ENCODE measurements at regions not wholly inside any gene's neighbourhood (a gene's known extent, or its start where the extent isn't known, plus 50 kb on each side); places are given as distances from the start of the nearest gene placed in this dataset.

DNA sequence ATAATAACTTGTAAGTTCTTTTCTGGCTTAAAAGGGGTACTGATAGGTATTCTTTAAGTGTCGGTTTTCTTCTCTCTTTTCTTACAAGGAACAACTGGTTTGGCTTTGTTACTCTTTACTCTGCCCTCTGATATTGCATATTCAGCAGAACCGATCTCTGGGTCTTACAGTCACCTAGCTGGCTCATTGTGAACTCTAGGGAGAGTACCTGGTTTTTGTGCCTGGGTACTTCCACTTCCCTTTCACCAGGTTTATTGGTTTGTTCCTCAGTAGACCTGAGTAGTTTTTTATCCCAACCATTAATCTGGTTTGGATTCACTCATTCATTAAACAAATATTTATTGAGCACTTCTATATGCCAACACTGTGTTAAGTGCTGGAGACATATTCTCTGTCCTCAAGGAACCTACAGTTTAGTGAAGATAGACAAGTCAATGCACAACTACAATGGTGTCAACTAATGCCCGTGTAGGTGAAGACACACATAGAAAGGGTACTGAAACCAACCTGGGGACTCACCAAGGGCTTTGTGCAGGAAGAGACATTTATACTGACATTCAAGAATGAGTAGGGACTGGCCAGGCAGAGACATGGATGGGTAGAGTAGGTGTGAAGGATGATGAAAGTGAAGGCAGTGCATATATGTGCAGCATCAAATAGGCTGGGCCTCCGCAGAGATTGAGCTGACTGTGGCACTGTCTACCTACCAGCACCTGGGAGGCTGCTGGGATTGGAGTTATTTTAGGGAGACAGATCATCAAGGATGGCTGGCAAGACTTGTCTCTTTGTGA, 348.8 kb upstream of the C11orf87 start:
- DNase-seq (ENCODE audit: low read depth), result no peak
- TF ChIP-seq, protein P1, sequence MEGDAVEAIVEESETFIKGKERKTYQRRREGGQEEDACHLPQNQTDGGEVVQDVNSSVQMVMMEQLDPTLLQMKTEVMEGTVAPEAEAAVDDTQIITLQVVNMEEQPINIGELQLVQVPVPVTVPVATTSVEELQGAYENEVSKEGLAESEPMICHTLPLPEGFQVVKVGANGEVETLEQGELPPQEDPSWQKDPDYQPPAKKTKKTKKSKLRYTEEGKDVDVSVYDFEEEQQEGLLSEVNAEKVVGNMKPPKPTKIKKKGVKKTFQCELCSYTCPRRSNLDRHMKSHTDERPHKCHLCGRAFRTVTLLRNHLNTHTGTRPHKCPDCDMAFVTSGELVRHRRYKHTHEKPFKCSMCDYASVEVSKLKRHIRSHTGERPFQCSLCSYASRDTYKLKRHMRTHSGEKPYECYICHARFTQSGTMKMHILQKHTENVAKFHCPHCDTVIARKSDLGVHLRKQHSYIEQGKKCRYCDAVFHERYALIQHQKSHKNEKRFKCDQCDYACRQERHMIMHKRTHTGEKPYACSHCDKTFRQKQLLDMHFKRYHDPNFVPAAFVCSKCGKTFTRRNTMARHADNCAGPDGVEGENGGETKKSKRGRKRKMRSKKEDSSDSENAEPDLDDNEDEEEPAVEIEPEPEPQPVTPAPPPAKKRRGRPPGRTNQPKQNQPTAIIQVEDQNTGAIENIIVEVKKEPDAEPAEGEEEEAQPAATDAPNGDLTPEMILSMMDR (IDR thresholded peaks at IDR 0.05; ENCODE audit: insufficient read depth, low read depth, low read length), result no peak
- H3K4me3 ChIP-seq (ENCODE audit: low read depth, low read length), result no peak overlapping the region

DNA sequence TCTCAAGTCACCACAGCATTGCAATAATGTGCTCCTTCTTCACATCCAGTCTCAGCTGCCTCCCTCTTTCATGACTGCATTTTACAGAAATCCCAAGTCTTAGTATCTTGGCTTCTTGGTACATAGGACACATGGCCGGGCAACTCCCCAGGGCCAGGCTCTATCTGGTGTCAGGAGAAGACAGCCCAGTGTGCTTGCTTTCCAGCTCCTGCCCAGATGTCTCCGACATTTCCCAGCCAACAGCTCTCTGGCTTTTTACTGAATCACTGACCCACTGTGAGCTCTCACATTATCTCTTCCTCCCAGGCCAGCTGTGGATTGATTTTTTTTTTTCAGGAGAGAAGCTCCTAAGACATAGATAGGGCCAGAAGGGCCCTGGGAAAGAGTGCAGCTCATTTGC, 346.0 kb upstream of the C11orf87 start:
- DNase-seq (ENCODE audit: low read depth), result peak; percentile 12
- TF ChIP-seq, protein P1 (IDR thresholded peaks at IDR 0.05; ENCODE audit: insufficient read depth, low read depth, low read length), result no peak
- no peak overlapping the region for H3K4me3 ChIP-seq (ENCODE audit: low read depth, low read length)

DNA sequence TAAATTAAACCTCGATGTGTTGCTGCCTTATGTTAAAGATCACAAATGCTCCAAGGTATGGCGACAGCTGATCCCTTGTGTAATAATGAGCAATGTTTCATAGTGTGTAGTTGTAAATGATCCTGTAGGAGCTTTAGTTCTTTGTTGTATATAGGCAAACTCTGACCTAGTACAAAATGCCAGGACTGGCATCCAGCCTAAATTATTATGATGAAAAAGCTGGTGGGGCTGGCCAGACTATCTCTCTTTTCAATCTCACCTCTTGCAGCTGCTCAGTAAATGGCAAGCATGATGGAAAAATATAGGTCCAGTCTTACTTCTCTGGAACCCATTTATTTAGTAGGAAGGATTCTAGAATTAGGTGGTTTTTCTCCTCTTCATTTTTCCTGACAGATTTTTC, 345.1 kb upstream of the C11orf87 start:
- no peak for DNase-seq (ENCODE audit: low read depth)
- TF ChIP-seq, protein P1 (IDR thresholded peaks at IDR 0.05; ENCODE audit: insufficient read depth, low read depth, low read length), result no peak
- no peak overlapping the region for H3K4me3 ChIP-seq (ENCODE audit: low read depth, low read length)

DNA sequence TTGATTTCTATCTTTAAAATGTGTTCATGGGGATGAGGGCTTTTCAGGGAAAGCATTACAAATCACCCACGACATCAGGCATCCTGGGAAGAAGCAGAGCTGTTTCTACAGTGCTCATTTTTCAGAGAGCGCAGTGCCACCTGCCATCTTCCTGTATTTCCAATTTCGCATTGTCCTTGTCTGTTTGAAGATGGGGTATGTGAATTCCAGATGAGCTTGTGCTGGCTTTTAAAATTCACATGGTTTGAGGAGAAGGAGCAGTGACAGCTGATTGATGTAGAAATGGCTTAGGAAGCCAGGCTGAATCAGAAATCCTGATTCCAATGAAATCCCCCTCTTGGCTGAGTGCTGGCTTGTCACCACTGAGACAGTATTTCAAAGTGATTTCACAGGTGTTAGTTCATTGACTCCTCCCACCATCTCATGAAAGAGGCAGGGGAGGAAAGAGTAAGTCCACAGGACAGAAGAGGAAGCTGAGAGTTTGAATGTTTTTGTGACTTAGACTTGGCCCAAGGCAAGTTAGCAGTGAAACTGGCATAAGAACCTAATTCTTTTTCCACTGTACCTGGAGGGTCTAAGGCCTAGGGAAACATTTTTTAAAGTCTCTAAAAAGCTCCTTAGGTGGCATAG, 344.6 kb upstream of the C11orf87 start:
- no peak for DNase-seq (ENCODE audit: low read depth)
- TF ChIP-seq, protein P1 (IDR thresholded peaks at IDR 0.05; ENCODE audit: insufficient read depth, low read depth, low read length), result no peak
- H3K4me3 ChIP-seq (ENCODE audit: low read depth, low read length), result no peak overlapping the region

DNA sequence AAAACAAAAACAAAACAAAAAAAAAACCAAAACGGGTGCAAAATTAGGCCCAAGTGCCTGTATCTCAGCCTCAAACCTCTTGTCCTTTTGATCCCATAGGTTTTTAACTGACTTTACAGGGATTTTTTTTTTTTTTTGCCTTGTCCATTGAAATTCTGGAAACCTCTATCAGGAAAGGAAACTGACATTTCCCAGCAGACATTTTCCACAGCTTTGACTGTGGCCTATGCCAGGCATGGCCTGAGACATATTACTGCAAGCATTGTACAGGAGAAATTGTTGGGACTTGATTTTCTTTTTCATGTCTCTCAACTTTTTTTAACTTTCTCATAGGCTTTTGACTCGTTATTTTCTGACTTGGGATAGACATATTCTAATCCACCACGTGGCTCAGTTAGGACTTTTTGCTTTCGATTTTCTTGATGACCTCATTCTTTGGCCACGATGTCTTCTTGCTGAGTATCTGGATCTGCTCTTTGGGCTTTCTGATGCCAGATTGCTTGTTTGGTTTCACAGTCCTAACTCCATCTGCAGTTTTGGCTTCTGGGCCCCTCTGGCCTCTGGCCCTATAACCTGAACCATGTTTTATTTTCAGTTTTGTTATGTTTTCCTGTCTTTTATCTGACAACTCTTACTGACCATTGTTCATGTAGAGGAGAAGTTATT, 336.1 kb upstream of the C11orf87 start:
- H3K4me3 ChIP-seq (ENCODE audit: low read depth, low read length), result no peak overlapping the region
- peak; percentile 67 for DNase-seq (ENCODE audit: low read depth)
- TF ChIP-seq, protein P1 (IDR thresholded peaks at IDR 0.05; ENCODE audit: insufficient read depth, low read depth, low read length), result no peak

DNA sequence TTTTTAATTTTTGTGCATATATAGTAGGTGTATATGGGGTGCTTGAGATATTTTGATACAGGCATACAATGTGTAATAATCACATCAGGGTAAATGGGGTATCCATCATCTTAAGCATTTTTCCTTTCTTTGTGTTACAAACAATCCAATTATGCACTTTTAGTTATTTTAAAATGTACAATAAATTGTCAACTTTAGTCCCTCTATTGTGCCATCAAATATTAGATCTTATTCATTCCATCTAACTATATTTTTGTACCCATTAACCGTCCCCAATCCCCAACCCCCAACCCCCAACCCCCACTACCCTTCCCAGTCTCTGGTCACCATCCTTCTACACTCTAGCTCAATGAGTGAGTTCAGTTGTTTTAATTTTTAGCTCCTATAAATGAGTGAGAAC, 335.1 kb upstream of the C11orf87 start:
- no peak overlapping the region for H3K4me3 ChIP-seq (ENCODE audit: low read depth, low read length)
- TF ChIP-seq, protein P1 (IDR thresholded peaks at IDR 0.05; ENCODE audit: insufficient read depth, low read depth, low read length), result no peak
- no peak for DNase-seq (ENCODE audit: low read depth)
